ENCODE measurements at regions not wholly inside any gene's neighbourhood (a gene's known extent, or its start where the extent isn't known, plus 50 kb on each side); places are given as distances from the start of the nearest gene placed in this dataset. TPM values are rescaled to one million over a fixed set of nuclear protein-coding genes. Genes with fewer than 3 reads are reported as not detected.

DNA sequence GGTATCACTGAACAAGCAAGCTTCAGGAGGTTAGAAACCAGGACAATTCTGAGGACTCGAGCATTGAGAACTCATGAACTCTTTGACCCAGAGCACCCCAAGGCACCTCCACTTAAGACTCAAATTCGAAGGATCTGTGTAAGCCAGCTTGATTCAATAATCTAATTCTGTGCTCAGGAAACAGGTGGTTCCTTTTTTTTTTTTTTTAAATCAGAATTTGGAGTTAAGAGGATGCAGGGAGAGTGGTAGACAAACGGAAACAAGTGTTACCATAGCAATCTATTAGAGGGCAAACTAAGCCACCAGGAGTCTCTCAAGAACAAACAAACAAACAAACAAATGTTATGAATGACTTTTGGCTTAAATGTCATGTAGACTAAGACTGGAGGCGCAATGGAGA is 53.8 kb upstream of the DPH5 start:
- no peak overlapping the region for H3K27ac ChIP-seq (replicated peaks; ENCODE audit: low read length)
- H3K23ac ChIP-seq (ENCODE audit: low read depth, low read length, poor library complexity), result no peak overlapping the region
- no peak overlapping the region for H3K4me2 ChIP-seq (ENCODE audit: insufficient read depth, low read length, poor library complexity, severe bottlenecking)
- H3K27me3 ChIP-seq (ENCODE audit: control insufficient read depth in 3 of 3, insufficient read depth in 3 of 3, low read depth in 1 of 3, low read length in 3 of 3), result no peaks in the 10 kb centered on the region
- no peak overlapping the region for H2AK5ac ChIP-seq (ENCODE audit: low read depth, low read length)
- H4K91ac ChIP-seq (ENCODE audit: low read depth, low read length, poor library complexity), result no peak overlapping the region
- peaks cover 0 to 3% of the 10 kb centered on the region in 2 donors for H3K9me3 ChIP-seq (replicated peaks in 1 of 2; ENCODE audit: control insufficient read depth in 2 of 2, insufficient read depth in 1 of 2, low read depth in 1 of 2, low read length in 2 of 2)
- no peak overlapping the region for H2BK15ac ChIP-seq (ENCODE audit: low read length)
- H2AFZ ChIP-seq (ENCODE audit: low read length), result no peak overlapping the region
- DNase-seq (ENCODE audit: low spot score), result no peak
- no peak overlapping the region for H3K4me3 ChIP-seq (ENCODE audit: low read length in 2 of 2)
- WGBS, 2 donors (ENCODE audit: extremely low coverage in 2 of 2, insufficient read length in 2 of 2, insufficient replicate concordance in 1 of 2), result no CpG with 5 or more reads among the region's 4 CpGs
- H2BK12ac ChIP-seq (ENCODE audit: low read length), result no peak overlapping the region
- no peak overlapping the region for H2BK120ac ChIP-seq (ENCODE audit: low read depth, low read length)
- no peak overlapping the region for H3K14ac ChIP-seq (ENCODE audit: low read length)
- H3K4me1 ChIP-seq (ENCODE audit: control insufficient read depth in 2 of 2, insufficient read depth in 1 of 2, low read depth in 1 of 2, low read length in 2 of 2), result no peaks in the 10 kb centered on the region
- H2BK5ac ChIP-seq (ENCODE audit: low read length), result no peak overlapping the region
- H3K18ac ChIP-seq (ENCODE audit: low read length), result no peak overlapping the region
- H3K4ac ChIP-seq (ENCODE audit: low read length), result no peak overlapping the region
- H3K9ac ChIP-seq (ENCODE audit: low read depth, low read length, poor library complexity), result no peak overlapping the region
- H3K79me1 ChIP-seq (ENCODE audit: low read depth, low read length), result no peaks in the 10 kb centered on the region
- peaks cover 2 to 25% of the 10 kb centered on the region in 2 donors for H3K36me3 ChIP-seq (replicated peaks in 1 of 2; ENCODE audit: control insufficient read depth in 2 of 2, insufficient read depth in 2 of 2, low read length in 2 of 2)
- no peak overlapping the region for H4K8ac ChIP-seq (ENCODE audit: low read depth, low read length)

DNA sequence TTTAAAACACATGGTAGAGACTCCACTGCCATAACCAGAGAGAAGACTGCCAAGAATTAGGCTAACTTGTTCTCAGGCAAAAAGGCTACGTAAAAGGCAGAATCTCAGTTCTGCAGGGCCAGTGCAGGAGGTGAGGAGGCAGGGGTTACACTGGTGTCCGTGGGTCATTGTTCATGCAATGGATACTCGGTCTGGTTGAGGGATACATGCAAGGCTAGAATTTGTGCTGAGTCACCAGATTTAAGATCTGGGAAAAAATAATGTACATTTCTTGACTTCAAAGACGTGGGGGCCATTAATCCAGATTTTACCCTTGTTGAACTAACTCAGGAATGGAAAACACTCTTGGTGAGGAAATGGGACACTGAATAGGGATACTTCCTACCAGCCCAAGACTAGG is 52.3 kb upstream of the DPH5 start:
- no peaks in the 10 kb centered on the region for H3K27me3 ChIP-seq (ENCODE audit: control insufficient read depth in 3 of 3, insufficient read depth in 3 of 3, low read depth in 1 of 3, low read length in 3 of 3)
- no peak overlapping the region for H3K4me2 ChIP-seq (ENCODE audit: insufficient read depth, low read length, poor library complexity, severe bottlenecking)
- no peak overlapping the region for H3K23ac ChIP-seq (ENCODE audit: low read depth, low read length, poor library complexity)
- H2BK120ac ChIP-seq (ENCODE audit: low read depth, low read length), result no peak overlapping the region
- no peak overlapping the region for H2BK15ac ChIP-seq (ENCODE audit: low read length)
- H4K91ac ChIP-seq (ENCODE audit: low read depth, low read length, poor library complexity), result no peak overlapping the region
- no peaks in the 10 kb centered on the region for H3K4me1 ChIP-seq (ENCODE audit: control insufficient read depth in 2 of 2, insufficient read depth in 1 of 2, low read depth in 1 of 2, low read length in 2 of 2)
- H3K4me3 ChIP-seq (ENCODE audit: low read length in 2 of 2), result no peak overlapping the region
- no peak overlapping the region for H3K9ac ChIP-seq (ENCODE audit: low read depth, low read length, poor library complexity)
- H3K18ac ChIP-seq (ENCODE audit: low read length), result no peak overlapping the region
- no peak for DNase-seq (ENCODE audit: low spot score)
- no peak overlapping the region for H4K8ac ChIP-seq (ENCODE audit: low read depth, low read length)
- H3K79me1 ChIP-seq (ENCODE audit: low read depth, low read length), result no peaks in the 10 kb centered on the region
- H2AFZ ChIP-seq (ENCODE audit: low read length), result no peak overlapping the region
- H2BK5ac ChIP-seq (ENCODE audit: low read length), result no peak overlapping the region
- H2BK12ac ChIP-seq (ENCODE audit: low read length), result no peak overlapping the region
- peaks cover 0 to 3% of the 10 kb centered on the region in 2 donors for H3K9me3 ChIP-seq (replicated peaks in 1 of 2; ENCODE audit: control insufficient read depth in 2 of 2, insufficient read depth in 1 of 2, low read depth in 1 of 2, low read length in 2 of 2)
- no peak overlapping the region for H3K4ac ChIP-seq (ENCODE audit: low read length)
- no CpG with 5 or more reads among the region's 4 CpGs for WGBS, 2 donors (ENCODE audit: extremely low coverage in 2 of 2, insufficient read length in 2 of 2, insufficient replicate concordance in 1 of 2)
- peaks cover 2 to 25% of the 10 kb centered on the region in 2 donors for H3K36me3 ChIP-seq (replicated peaks in 1 of 2; ENCODE audit: control insufficient read depth in 2 of 2, insufficient read depth in 2 of 2, low read length in 2 of 2)
- H2AK5ac ChIP-seq (ENCODE audit: low read depth, low read length), result no peak overlapping the region
- no peak overlapping the region for H3K27ac ChIP-seq (replicated peaks; ENCODE audit: low read length)
- H3K14ac ChIP-seq (ENCODE audit: low read length), result no peak overlapping the region

DNA sequence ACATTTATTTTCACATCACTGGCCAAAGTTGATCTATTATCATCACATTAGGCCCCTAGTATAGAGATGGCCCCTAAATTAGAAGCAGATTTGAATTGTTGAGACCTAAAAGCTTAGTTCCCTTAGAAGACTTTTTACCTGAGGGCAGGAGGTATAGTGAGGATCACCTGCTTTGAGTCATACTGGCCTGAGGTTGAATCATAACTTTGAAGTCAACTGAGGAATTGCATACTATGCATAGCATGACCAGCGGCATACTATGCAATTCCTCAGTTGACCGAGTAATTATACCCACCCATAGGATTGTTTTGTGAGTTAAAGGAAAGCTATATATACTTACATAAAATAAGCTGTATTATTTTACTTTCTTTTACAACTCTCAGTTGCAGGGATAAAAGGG is 50.3 kb upstream of the DPH5 start:
- Histone ChIP-seq H2BK15ac (ENCODE audit: low read length) (no peak overlapping the region), H2AK5ac (ENCODE audit: low read depth, low read length) (no peak overlapping the region), H2AFZ (ENCODE audit: low read length) (no peak overlapping the region), H3K79me1 (ENCODE audit: low read depth, low read length) (no peaks in the 10 kb centered on the region), H2BK120ac (ENCODE audit: low read depth, low read length) (no peak overlapping the region), H3K27ac (replicated peaks; ENCODE audit: low read length) (no peak overlapping the region), H3K9ac (ENCODE audit: low read depth, low read length, poor library complexity) (no peak overlapping the region), H3K18ac (ENCODE audit: low read length) (no peak overlapping the region), H3K14ac (ENCODE audit: low read length) (no peak overlapping the region), H2BK12ac (ENCODE audit: low read length) (no peak overlapping the region), H3K4me3 (ENCODE audit: low read length in 2 of 2) (no peak overlapping the region), H4K8ac (ENCODE audit: low read depth, low read length) (no peak overlapping the region), H3K36me3 (replicated peaks in 1 of 2; ENCODE audit: control insufficient read depth in 2 of 2, insufficient read depth in 2 of 2, low read length in 2 of 2) (peaks cover 2 to 25% of the 10 kb centered on the region in 2 donors), H3K4me1 (ENCODE audit: control insufficient read depth in 2 of 2, insufficient read depth in 1 of 2, low read depth in 1 of 2, low read length in 2 of 2) (peaks cover 3 to 8% of the 10 kb centered on the region in 2 donors), H3K4me2 (ENCODE audit: insufficient read depth, low read length, poor library complexity, severe bottlenecking) (no peak overlapping the region), H3K9me3 (replicated peaks in 1 of 2; ENCODE audit: control insufficient read depth in 2 of 2, insufficient read depth in 1 of 2, low read depth in 1 of 2, low read length in 2 of 2) (peaks cover 0 to 3% of the 10 kb centered on the region in 2 donors), H3K27me3 (ENCODE audit: control insufficient read depth in 3 of 3, insufficient read depth in 3 of 3, low read depth in 1 of 3, low read length in 3 of 3) (no peaks in the 10 kb centered on the region), H4K91ac (ENCODE audit: low read depth, low read length, poor library complexity) (no peak overlapping the region), H2BK5ac (ENCODE audit: low read length) (no peak overlapping the region), H3K23ac (ENCODE audit: low read depth, low read length, poor library complexity) (no peak overlapping the region), H3K4ac (ENCODE audit: low read length) (no peak overlapping the region)
- DNase-seq (ENCODE audit: low spot score), result no peak
- WGBS, 2 donors (ENCODE audit: extremely low coverage in 2 of 2, insufficient read length in 2 of 2, insufficient replicate concordance in 1 of 2), result no CpG with 5 or more reads among the region's 2 CpGs

Small RNA genes lying in the stretch of these regions (small RNA-seq; reads per million reads assigned to genes)
- not detected for gene RF00424 (ENCODE audit: insufficient read depth)
